GM23338 (cell line): ENCODE measurements at regions not wholly inside any gene's neighbourhood (a gene's known extent, or its start where the extent isn't known, plus 50 kb on each side); places are given as distances from the start of the nearest gene placed in this dataset.
A peak's percentile ranks its signal among the peaks of the same experiment; 100 is the strongest.

ENCODE experiments used
- ATAC-seq: fragments of 200-7000 bp; cut with Tn5 transposase; 3 replicates; pipeline ENCODE4 v1.9.1; 2020
- DNase-seq: peaks from one replicate; pipeline ENCODE4 v3.0.0-alpha.2; 2015; ENCODE audit warnings: low spot score
- H2AFZ ChIP-seq: fragments of 200-600 bp; sonication (generic); 2 replicates; pipeline ENCODE4 v1.8.0; 2016; ENCODE audit warnings: antibody characterized with exemption, mild to moderate bottlenecking, moderate library complexity
- H3F3A ChIP-seq: fragments of 200-600 bp; sonication (generic); replicated peaks from 2 replicates; pipeline ENCODE4 v1.8.0; 2017; ENCODE audit warnings: antibody characterized with exemption, mixed run types, low read depth
- H3K27ac ChIP-seq: fragments of 200-600 bp; sonication (generic); 2 replicates; pipeline ENCODE4 v1.6.1; 2016; ENCODE audit warnings: low read depth
- H3K27me3 ChIP-seq: fragments of 200-600 bp; sonication (generic); 2 replicates; pipeline ENCODE4 v1.8.0; 2016; ENCODE audit warnings: mild to moderate bottlenecking, mixed run types, moderate library complexity; ENCODE audit not compliant: insufficient read depth
- H3K36me3 ChIP-seq: fragments of 200-600 bp; sonication (generic); 2 replicates; pipeline ENCODE4 v1.8.0; 2016; ENCODE audit warnings: mild to moderate bottlenecking; ENCODE audit not compliant: insufficient read depth
- H3K4me1 ChIP-seq: fragments of 200-600 bp; sonication (generic); 2 replicates; pipeline ENCODE4 v1.8.0; 2016; ENCODE audit warnings: mild to moderate bottlenecking, moderate library complexity; ENCODE audit not compliant: insufficient read depth
- H3K4me2 ChIP-seq: fragments of 200-600 bp; sonication (generic); 2 replicates; pipeline ENCODE4 v1.7.1; 2017; ENCODE audit warnings: mixed run types
- H3K4me3 ChIP-seq: fragments of 200-600 bp; sonication (generic); 2 replicates; pipeline ENCODE4 v1.6.1; 2016; ENCODE audit warnings: mixed run types
- H3K79me2 ChIP-seq: fragments of 200-600 bp; sonication (generic); replicated peaks from 2 replicates; pipeline ENCODE4 v1.8.0; 2017; ENCODE audit warnings: mild to moderate bottlenecking; ENCODE audit not compliant: insufficient read depth
- H3K9me2 ChIP-seq: fragments of 200-600 bp; sonication (generic); 2 replicates; pipeline ENCODE4 v1.8.0; 2017; ENCODE audit not compliant: insufficient read depth
- H4K20me1 ChIP-seq: fragments of 200-600 bp; sonication (generic); replicated peaks from 2 replicates; pipeline ENCODE4 v1.8.0; 2017; ENCODE audit warnings: mild to moderate bottlenecking; ENCODE audit not compliant: insufficient read depth
- H3K27ac Mint-ChIP-seq: 2 replicates; pipeline ENCODE4 v1.8.0; 2020; ENCODE audit warnings: inconsistent platforms, mild to moderate bottlenecking, moderate library complexity, mixed read lengths
- H3K27me3 Mint-ChIP-seq: 3 replicates; pipeline ENCODE4 v1.8.0; 2022; ENCODE audit warnings: low read depth, mild to moderate bottlenecking, moderate library complexity, mixed read lengths, inconsistent platforms; ENCODE audit not compliant: insufficient read depth, poor library complexity
- H3K36me3 Mint-ChIP-seq: 3 replicates; pipeline ENCODE4 v1.8.0; 2021; ENCODE audit warnings: low read depth, mild to moderate bottlenecking, inconsistent platforms, moderate library complexity, mixed read lengths
- H3K4me1 Mint-ChIP-seq: 3 replicates; pipeline ENCODE4 v1.8.0; 2020; ENCODE audit warnings: mild to moderate bottlenecking, inconsistent platforms, mixed read lengths
- H3K4me3 Mint-ChIP-seq: 3 replicates; pipeline ENCODE4 v1.8.0; 2021; ENCODE audit warnings: moderate library complexity, mild to moderate bottlenecking, inconsistent platforms, mixed read lengths
- H3K9me3 Mint-ChIP-seq: 3 replicates; pipeline ENCODE4 v1.8.0; 2020; ENCODE audit warnings: moderate library complexity, mild to moderate bottlenecking, inconsistent platforms, mixed read lengths
- CREB1 ChIP-seq: fragments of 250-450 bp; sonication (Bioruptor Pico); IDR thresholded peaks from 2 replicates; pipeline ENCODE4 v1.5.0; 2020; ENCODE audit warnings: low read depth, mild to moderate bottlenecking, moderate library complexity
- CTCF ChIP-seq, 2 experiments: fragments of 200-600 bp in 1 of 2; sonication (generic) in 1 of 2; conservative IDR thresholded peaks; 2 replicates each; pipeline versions ENCODE4 v1.5.1 to v1.6.1; 2016 to 2017; ENCODE audit warnings: antibody characterized with exemption in 2 of 2, low read depth in 2 of 2, mild to moderate bottlenecking in 2 of 2, moderate library complexity in 1 of 2
- ETS1 ChIP-seq: IDR thresholded peaks from 2 replicates; pipeline ENCODE4 v1.6.1; 2016; ENCODE audit warnings: antibody characterized with exemption
- EZH2 ChIP-seq: fragments of 200-600 bp; sonication (generic); IDR thresholded peaks from one replicate; pipeline ENCODE4 v1.8.0; 2017; ENCODE audit warnings: antibody characterized with exemption, mild to moderate bottlenecking, low read depth; ENCODE audit not compliant: unreplicated experiment
- EZH2phosphoT487 ChIP-seq: fragments of 200-600 bp; sonication (generic); IDR thresholded peaks from one replicate; pipeline ENCODE4 v1.8.1; 2018; ENCODE audit warnings: antibody characterized with exemption; ENCODE audit not compliant: unreplicated experiment
- JUNB ChIP-seq: IDR thresholded peaks from one replicate; pipeline ENCODE4 v1.6.1; 2016; ENCODE audit warnings: antibody characterized with exemption; ENCODE audit not compliant: unreplicated experiment
- NANOG ChIP-seq: IDR thresholded peaks from 2 replicates; pipeline ENCODE4 v1.6.1; 2016; ENCODE audit warnings: antibody characterized with exemption, borderline replicate concordance
- POLR2AphosphoS5 ChIP-seq: IDR thresholded peaks from 2 replicates; pipeline ENCODE4 v1.6.1; 2016; ENCODE audit warnings: antibody characterized with exemption, low read depth
- REST ChIP-seq: IDR thresholded peaks from one replicate; pipeline ENCODE4 v1.6.1; 2018; ENCODE audit warnings: antibody characterized with exemption; ENCODE audit not compliant: unreplicated experiment
- STAT1 ChIP-seq: IDR thresholded peaks from one replicate; pipeline ENCODE4 v1.6.1; 2016; ENCODE audit warnings: antibody characterized with exemption; ENCODE audit not compliant: unreplicated experiment
- ZNF114 ChIP-seq: fragments of 250-450 bp; sonication (Bioruptor Pico); IDR thresholded peaks from 2 replicates; pipeline ENCODE4 v1.5.0; 2020; ENCODE audit warnings: mild to moderate bottlenecking, moderate library complexity
- ZNF331 ChIP-seq: fragments of 250-450 bp; sonication (Bioruptor Pico); IDR thresholded peaks from 2 replicates; pipeline ENCODE4 v1.5.0; 2020; ENCODE audit warnings: low read depth, mild to moderate bottlenecking, moderate library complexity
- ZNF462 ChIP-seq: fragments of 250-450 bp; sonication (Bioruptor Pico); IDR thresholded peaks from 2 replicates; pipeline ENCODE4 v1.5.0; 2020; ENCODE audit warnings: mild to moderate bottlenecking, moderate library complexity

- H3K36me3 ChIP-seq = no peaks in the 10 kb centered on the region; the same call in 1 of the 2 replicates
Measured at GRCh38 chr6:164990901-164991300, 318.5 kb downstream of the C6orf118 start.

More at GRCh38 chr6:164990901-164991300, 318.5 kb downstream of the C6orf118 start:
- Mint-ChIP-seq H3K27ac (no peak overlapping the region), H3K27me3 (peaks cover 2% of the 10 kb centered on the region), H3K4me3 (no peak overlapping the region), H3K36me3 (no peaks in the 10 kb centered on the region), H3K4me1 (no peaks in the 10 kb centered on the region), H3K9me3 (no peaks in the 10 kb centered on the region; the same call in 2 of the 3 replicates)
- ATAC-seq (no peak), DNase-seq (no peak)
- no peak for TF ChIP-seq CTCF (conservative IDR thresholded peaks at IDR 0.05; ENCODE audit: low read depth in 2 of 2)
- no peak for TF ChIP-seq STAT1
- no peak for TF ChIP-seq CREB1 (CRISPR knock-in tag)
- no peak for TF ChIP-seq EZH2
- no peak for TF ChIP-seq ZNF114 (CRISPR knock-in tag)
- no peak for TF ChIP-seq ZNF331 (CRISPR knock-in tag)
- TF ChIP-seq NANOG = no peak
- no peak for TF ChIP-seq EZH2phosphoT487
- TF ChIP-seq ETS1 = no peak
- no peak for TF ChIP-seq POLR2AphosphoS5
- no peak for TF ChIP-seq REST
- TF ChIP-seq JUNB = no peak
- no peak for TF ChIP-seq ZNF462 (CRISPR knock-in tag)
- Histone ChIP-seq H3K27ac (no peak overlapping the region), H3K4me3 (no peak overlapping the region), H3K27me3 (no peaks in the 10 kb centered on the region), H4K20me1 (no peaks in the 10 kb centered on the region), H3K4me1 (no peaks in the 10 kb centered on the region), H3K4me2 (no peak overlapping the region), H3F3A (no peaks in the 10 kb centered on the region), H3K79me2 (no peaks in the 10 kb centered on the region), H3K9me2 (no peaks in the 10 kb centered on the region), H2AFZ (peak overlapping the region; percentile 44; the same call in 1 of the 2 replicates)
